ENCODE measurements at regions not wholly inside any gene's neighbourhood (a gene's known extent, or its start where the extent isn't known, plus 50 kb on each side); places are given as distances from the start of the nearest gene placed in this dataset.

DNA sequence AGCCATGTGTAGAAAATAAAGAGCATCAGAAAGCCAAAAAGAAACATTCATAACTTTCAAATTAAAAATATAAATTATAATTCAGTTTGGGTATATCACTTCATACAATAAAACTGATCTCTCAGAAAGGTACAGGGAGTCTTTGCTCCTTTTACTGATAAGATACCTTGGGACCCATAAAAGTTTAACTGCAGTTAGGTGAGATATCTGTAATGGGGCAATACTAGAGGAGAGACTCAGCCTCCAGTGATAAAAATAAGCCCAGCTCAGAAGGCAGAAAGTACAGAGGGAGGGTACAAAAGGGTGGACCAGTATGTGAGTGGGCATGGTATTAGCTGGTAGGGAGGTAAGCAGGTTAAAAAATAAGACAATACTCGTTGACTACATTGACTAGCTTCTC lies 180.9 kb upstream of the AGTR2 start:
- TF ChIP-seq, protein P1, sequence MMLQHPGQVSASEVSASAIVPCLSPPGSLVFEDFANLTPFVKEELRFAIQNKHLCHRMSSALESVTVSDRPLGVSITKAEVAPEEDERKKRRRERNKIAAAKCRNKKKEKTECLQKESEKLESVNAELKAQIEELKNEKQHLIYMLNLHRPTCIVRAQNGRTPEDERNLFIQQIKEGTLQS (CRISPR knock-in tag; IDR thresholded peaks at IDR 0.05): no peak
- TF ChIP-seq, protein P2, sequence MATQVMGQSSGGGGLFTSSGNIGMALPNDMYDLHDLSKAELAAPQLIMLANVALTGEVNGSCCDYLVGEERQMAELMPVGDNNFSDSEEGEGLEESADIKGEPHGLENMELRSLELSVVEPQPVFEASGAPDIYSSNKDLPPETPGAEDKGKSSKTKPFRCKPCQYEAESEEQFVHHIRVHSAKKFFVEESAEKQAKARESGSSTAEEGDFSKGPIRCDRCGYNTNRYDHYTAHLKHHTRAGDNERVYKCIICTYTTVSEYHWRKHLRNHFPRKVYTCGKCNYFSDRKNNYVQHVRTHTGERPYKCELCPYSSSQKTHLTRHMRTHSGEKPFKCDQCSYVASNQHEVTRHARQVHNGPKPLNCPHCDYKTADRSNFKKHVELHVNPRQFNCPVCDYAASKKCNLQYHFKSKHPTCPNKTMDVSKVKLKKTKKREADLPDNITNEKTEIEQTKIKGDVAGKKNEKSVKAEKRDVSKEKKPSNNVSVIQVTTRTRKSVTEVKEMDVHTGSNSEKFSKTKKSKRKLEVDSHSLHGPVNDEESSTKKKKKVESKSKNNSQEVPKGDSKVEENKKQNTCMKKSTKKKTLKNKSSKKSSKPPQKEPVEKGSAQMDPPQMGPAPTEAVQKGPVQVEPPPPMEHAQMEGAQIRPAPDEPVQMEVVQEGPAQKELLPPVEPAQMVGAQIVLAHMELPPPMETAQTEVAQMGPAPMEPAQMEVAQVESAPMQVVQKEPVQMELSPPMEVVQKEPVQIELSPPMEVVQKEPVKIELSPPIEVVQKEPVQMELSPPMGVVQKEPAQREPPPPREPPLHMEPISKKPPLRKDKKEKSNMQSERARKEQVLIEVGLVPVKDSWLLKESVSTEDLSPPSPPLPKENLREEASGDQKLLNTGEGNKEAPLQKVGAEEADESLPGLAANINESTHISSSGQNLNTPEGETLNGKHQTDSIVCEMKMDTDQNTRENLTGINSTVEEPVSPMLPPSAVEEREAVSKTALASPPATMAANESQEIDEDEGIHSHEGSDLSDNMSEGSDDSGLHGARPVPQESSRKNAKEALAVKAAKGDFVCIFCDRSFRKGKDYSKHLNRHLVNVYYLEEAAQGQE (IDR thresholded peaks at IDR 0.05; ENCODE audit: borderline replicate concordance in 1 of 2, low read depth in 1 of 2, low read length in 2 of 2): no peak
- TF ChIP-seq ZBTB8A (CRISPR knock-in tag; IDR thresholded peaks at IDR 0.05; ENCODE audit: borderline replicate concordance, low read depth): no peak
- no peak for TF ChIP-seq CTCF (CRISPR knock-in tag; IDR thresholded peaks at IDR 0.05)
- TF ChIP-seq SUZ12 (IDR thresholded peaks at IDR 0.05; ENCODE audit: low read depth, low read length): no peak
- TF ChIP-seq ZKSCAN8 (CRISPR knock-in tag; IDR thresholded peaks at IDR 0.05; ENCODE audit: borderline replicate concordance): no peak
- TF ChIP-seq ZNF841 (CRISPR knock-in tag; IDR thresholded peaks at IDR 0.05; ENCODE audit: borderline replicate concordance): no peak
- TF ChIP-seq ELF4 (CRISPR knock-in tag; IDR thresholded peaks at IDR 0.05; ENCODE audit: borderline replicate concordance): no peak
